Kidney tubule cell (primary cell): ENCODE measurements at regions not wholly inside any gene's neighbourhood (a gene's known extent, or its start where the extent isn't known, plus 50 kb on each side); places are given as distances from the start of the nearest gene placed in this dataset.
A peak's percentile ranks its signal among the peaks of the same experiment; 100 is the strongest.
"Not testable (repeated sequence)": the region's sequence is repeated elsewhere in the genome, so short reads cannot be mapped to it uniquely, and the experiment has no call there.

Experiments used
- DNase-seq: peaks from one replicate; pipeline ENCODE4 v3.0.0-alpha.2; 2018; ENCODE audit warnings: low spot score

DNA sequence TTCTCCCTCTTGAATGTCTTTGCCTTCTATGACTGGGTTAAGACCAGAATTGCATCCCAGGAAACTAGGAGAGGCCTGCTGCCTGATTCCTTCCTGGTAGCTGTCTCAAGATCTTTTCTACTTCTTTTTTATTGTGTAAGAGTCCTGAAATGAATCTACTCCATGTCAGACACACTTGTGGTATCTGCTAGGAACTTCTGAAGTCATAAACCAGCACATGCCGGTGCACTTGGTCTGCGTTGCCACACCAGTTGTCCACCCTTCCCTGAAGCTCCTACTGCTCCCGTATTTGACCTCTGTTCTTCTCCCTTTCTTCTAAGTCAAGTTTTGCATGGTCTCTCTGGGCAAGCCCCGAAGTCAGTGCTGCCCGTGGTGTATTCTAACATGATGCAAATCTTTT, 644.2 kb downstream of the ETS1 start:
- DNase-seq = no peak

GRCh38 chr11:127941554-127941953, 645.8 kb downstream of the ETS1 start:
- DNase-seq = not testable (repeated sequence)

GRCh38 chr11:127939000-127939399, 648.4 kb downstream of the ETS1 start:
- no peak for DNase-seq

- no peak for DNase-seq
These were observed 652.3 kb downstream of the ETS1 start for GRCh38 chr11:127935081-127935480.

GRCh38 chr11:127933961-127934360, 653.4 kb downstream of the ETS1 start:
- not testable (repeated sequence) for DNase-seq

GRCh38 chr11:127931803-127932202, 655.6 kb downstream of the ETS1 start:
- no peak for DNase-seq

- peak; percentile 9 for DNase-seq
These were observed 660.6 kb downstream of the ETS1 start for GRCh38 chr11:127926721-127927120.

- peak; percentile 82 for DNase-seq
These were observed 661.9 kb downstream of the ETS1 start for GRCh38 chr11:127925475-127925874.

DNA sequence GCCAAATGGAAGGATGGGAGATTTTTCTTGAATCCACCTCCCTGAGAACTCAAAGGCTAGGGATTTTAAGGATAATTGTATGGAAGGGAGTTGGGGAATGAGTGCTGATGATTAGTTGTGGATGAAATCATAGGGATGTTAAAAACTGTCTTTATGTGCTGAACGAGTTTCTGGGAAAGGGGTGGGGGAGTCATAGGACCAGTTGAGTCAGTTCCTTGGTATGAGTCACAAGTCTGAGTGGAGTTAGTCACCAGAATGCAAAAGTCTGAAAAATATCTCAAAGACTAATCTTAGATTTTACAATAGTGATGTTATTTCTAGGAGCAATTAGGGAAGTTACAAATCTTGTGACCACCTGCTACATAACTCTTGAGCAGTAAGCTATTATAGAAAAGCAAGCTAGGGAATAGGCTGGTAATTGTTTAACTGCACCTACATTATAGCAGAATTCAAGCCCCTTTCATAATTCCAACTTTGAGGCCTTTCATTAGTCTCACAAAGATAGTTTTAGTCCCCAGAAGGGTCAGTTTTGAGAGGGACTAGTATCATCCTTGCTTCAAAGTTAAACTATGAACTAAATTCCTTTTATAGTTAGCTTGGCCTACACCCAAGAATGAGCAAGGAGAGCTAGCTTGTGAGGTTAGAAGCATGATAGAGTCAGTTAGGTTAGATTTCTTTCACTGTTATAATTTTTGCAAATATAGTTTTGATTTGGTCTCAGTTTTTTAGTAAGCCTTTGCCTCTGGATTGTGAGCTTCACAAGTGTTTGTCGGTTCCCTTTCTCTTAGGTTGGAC, 668.0 kb downstream of the ETS1 start:
- DNase-seq = peak; percentile 83

GRCh38 chr11:127902382-127902781, 685.0 kb downstream of the ETS1 start:
- DNase-seq = no peak

DNA sequence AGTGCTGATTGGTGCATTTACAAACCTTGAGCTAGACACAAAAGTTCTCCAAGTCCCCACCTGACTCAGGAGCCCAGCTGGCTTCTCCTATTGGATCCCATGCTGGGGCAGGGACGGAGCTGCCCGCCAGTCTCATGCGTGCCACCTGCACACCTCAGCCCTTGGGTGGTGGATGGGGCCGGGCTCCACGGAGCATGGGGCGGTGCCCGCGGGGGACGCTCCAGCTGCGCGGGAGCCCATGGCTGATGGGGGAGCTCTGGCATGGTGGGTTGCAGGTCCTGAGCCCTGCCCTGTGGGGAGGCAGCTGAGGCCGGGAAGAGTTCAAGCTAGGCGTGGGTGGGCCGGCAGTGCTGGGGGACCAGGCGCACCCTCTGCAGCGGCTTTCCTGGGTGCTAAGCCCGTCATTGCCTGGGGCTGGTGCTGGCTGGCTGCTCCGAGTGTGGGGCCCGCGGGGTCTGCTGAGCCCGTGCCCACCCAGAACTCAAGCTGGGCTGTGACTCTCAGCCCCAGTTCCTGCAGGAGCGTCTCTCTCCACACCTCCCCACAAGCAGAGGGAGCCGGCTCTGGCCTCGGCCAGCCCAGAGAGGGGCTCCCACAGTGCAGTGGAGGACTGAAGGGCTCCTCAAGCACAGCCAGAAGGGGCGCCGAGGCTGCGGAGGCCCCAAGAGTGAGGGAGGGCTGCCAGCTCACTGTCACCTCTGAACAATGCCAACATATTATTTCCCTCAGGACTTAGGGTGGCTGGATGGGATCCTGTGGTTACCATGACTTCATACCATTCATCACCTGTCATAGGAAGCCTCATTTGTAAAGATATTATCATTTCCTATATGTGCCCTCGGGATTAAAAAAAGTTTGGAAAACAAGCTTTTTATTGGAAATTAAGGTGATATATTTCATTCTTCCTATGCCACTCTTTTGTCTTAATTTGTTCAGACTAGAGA, 688.7 kb downstream of the ETS1 start:
- no peak for DNase-seq

GRCh38 chr11:127895776-127896175, 691.6 kb downstream of the ETS1 start:
- DNase-seq = no peak

DNA sequence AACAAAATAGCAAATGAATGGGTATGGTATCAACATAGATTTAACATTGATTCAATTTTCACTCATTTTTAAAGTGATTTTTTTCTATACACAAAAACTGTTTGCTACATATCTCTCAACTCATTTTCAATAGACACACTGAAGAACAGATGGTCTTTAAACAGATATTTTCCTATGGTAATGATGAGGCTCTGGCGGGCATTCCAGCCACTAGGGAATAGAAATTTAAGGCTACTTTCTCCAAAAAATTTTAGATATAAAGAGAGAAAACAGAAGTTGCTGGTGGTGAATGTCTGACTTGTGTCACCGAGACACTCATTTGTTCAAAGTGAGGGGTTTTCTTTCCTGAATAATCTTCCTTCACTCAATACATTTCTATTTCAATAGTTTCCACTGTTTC, 693.0 kb downstream of the ETS1 start:
- DNase-seq = no peak

GRCh38 chr11:127890030-127890615, 697.2 kb downstream of the ETS1 start:
- DNase-seq = no peak

GRCh38 chr11:127888386-127888785, 699.0 kb downstream of the ETS1 start:
- peak; percentile 41 for DNase-seq

GRCh38 chr11:127875131-127875530, 712.2 kb downstream of the ETS1 start:
- DNase-seq = no peak

DNA sequence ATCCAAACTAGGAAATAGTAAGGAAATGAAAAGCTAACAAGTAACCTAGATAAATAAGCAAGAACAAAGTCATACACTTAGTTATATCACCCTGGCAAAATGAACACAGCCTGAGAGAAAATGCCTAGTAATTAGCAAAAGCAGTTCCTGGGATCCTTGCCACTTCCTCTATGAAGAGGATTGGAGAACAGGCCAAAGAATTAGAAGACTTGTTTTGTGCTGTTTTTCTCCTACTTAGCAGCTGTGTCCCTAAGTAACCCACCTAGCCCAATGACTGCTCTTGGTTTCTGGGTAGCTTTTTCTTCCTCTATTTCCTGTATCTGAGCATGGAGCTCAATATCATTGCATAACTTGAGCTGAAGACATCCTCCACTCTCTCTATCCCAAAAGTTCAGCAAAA, 713.9 kb downstream of the ETS1 start:
- DNase-seq = no peak

DNA sequence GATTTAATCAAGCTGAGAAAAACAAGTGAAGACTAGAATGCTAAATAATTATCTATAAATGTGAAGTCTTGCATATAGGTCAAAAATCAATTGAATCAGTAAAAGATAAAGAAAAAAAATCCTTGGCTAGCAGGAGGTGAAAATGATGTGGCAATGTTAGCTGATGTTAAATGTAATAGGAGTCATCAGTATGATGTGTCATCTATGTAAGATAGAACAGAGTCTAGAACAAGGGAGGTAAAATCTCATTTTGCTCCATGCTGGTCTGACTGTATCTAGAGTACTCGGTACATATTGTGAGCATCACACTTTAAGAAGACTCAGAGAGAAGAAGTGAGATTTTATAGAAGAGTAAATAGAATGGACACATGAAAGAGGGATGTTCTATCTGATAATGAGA, 721.2 kb downstream of the ETS1 start:
- DNase-seq = no peak

- no peak for DNase-seq
These were observed 722.5 kb downstream of the ETS1 start for GRCh38 chr11:127864861-127865260.

GRCh38 chr11:127862406-127862805, 725.0 kb downstream of the ETS1 start:
- peak; percentile 75 for DNase-seq

- peak; percentile 25 for DNase-seq
These were observed 727.4 kb downstream of the ETS1 start for GRCh38 chr11:127859941-127860354.

DNA sequence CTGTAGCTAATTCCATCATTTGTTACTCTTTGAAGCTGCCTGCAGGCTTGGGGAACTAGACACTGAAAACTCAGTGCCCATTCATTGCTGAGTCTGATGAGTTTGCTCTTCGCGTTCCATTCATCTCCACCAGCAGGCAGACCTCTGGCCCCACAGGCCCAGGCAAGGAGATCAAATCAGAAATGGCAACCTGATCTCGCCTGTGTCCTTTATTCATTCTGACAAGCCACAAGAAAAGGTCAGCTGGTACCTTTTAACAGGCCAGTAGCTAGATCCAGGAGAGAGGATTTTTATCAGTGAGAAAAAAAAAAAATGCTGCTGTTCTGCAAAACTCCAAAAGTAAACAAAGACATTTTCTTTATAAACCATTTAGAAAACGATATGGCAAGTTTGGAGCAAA, 742.5 kb downstream of the ETS1 start:
- no peak for DNase-seq
